NCI-H2196 treated with DMSO at 0.1 percent for 48 hours (cell line): ENCODE measurements at regions not wholly inside any gene's neighbourhood (a gene's known extent, or its start where the extent isn't known, plus 50 kb on each side); places are given as distances from the start of the nearest gene placed in this dataset.

Experiments
- DNase-seq: peaks from one replicate; lab custom pipeline; 2025; ENCODE audit not compliant: unreplicated experiment; lab: John Stamatoyannopoulos, UW

GRCh38 chr14:94890785-94891184 lies 120.9 kb upstream of the GSC start:
- DNase-seq, result no peak

- DNase-seq, result no peak
These were observed 119.8 kb upstream of the GSC start for GRCh38 chr14:94889520-94890312.

GRCh38 chr14:94888121-94888520 lies 118.2 kb upstream of the GSC start:
- no peak for DNase-seq

GRCh38 chr14:94887591-94887990 lies 117.7 kb upstream of the GSC start:
- no peak for DNase-seq

- no peak for DNase-seq
These were observed 117.0 kb upstream of the GSC start for GRCh38 chr14:94886931-94887330.

GRCh38 chr14:94885481-94886155 lies 115.7 kb upstream of the GSC start:
- no peak for DNase-seq

- no peak for DNase-seq
These were observed 114.8 kb upstream of the GSC start for GRCh38 chr14:94884616-94885230.

GRCh38 chr14:94882401-94882800 lies 112.5 kb upstream of the GSC start:
- no peak for DNase-seq

GRCh38 chr14:94880876-94881275 lies 111.0 kb upstream of the GSC start:
- DNase-seq, result no peak

- DNase-seq, result no peak
These were observed 110.2 kb upstream of the GSC start for GRCh38 chr14:94880106-94880505.

GRCh38 chr14:94879537-94879936 lies 109.6 kb upstream of the GSC start:
- no peak for DNase-seq

GRCh38 chr14:94876306-94876705 lies 106.4 kb upstream of the GSC start:
- no peak for DNase-seq

GRCh38 chr14:94875256-94875655 lies 105.3 kb upstream of the GSC start:
- DNase-seq, result no peak

GRCh38 chr14:94868772-94869072 lies 98.8 kb upstream of the GSC start:
- DNase-seq, result no peak

- no peak for DNase-seq
These were observed 98.2 kb upstream of the GSC start for GRCh38 chr14:94867946-94868771.

- no peak for DNase-seq
These were observed 97.3 kb upstream of the GSC start for GRCh38 chr14:94867209-94867608.

GRCh38 chr14:94864387-94865195 lies 94.7 kb upstream of the GSC start:
- DNase-seq, result no peak

- no peak for DNase-seq
These were observed 93.5 kb upstream of the GSC start for GRCh38 chr14:94863366-94863765.

- DNase-seq, result no peak
These were observed 88.0 kb upstream of the GSC start for GRCh38 chr14:94857950-94858349.

GRCh38 chr14:94853920-94854319 lies 84.0 kb upstream of the GSC start:
- DNase-seq, result no peak
